Effector memory CD4-positive, alpha-beta T cell (primary cell): ENCODE measurements at regions not wholly inside any gene's neighbourhood (a gene's known extent, or its start where the extent isn't known, plus 50 kb on each side); places are given as distances from the start of the nearest gene placed in this dataset.

Experiments used
- DNase-seq, 3 donors: peaks; one replicate each; pipeline ENCODE4 v3.0.0-alpha.2; 2020
- H3K27ac ChIP-seq: 2 replicates; pipeline ENCODE4 v1.7.0; 2013; ENCODE audit warnings: mild to moderate bottlenecking, low read length, moderate library complexity; ENCODE audit not compliant: insufficient read depth, poor library complexity, severe bottlenecking
- H3K27me3 ChIP-seq: replicated peaks from 2 replicates; pipeline ENCODE4 v1.7.0; 2013; ENCODE audit warnings: mild to moderate bottlenecking, low read length; ENCODE audit not compliant: insufficient read depth, control insufficient read depth, poor library complexity, severe bottlenecking
- H3K36me3 ChIP-seq: 2 replicates; pipeline ENCODE4 v1.7.0; 2013; ENCODE audit warnings: mild to moderate bottlenecking, low read length, moderate library complexity; ENCODE audit not compliant: control insufficient read depth, insufficient read depth
- H3K4me1 ChIP-seq: 2 replicates; pipeline ENCODE4 v1.7.0; 2013; ENCODE audit warnings: low read length, mild to moderate bottlenecking; ENCODE audit not compliant: control insufficient read depth, insufficient read depth, poor library complexity, severe bottlenecking
- H3K4me3 ChIP-seq: 2 replicates; pipeline ENCODE4 v1.7.0; 2013; ENCODE audit warnings: low read length, low read depth, mild to moderate bottlenecking; ENCODE audit not compliant: insufficient read depth, poor library complexity, severe bottlenecking
- H3K9me3 ChIP-seq: 2 replicates; pipeline ENCODE4 v1.7.0; 2013; ENCODE audit warnings: mild to moderate bottlenecking, low read length, moderate library complexity; ENCODE audit not compliant: control insufficient read depth

DNA sequence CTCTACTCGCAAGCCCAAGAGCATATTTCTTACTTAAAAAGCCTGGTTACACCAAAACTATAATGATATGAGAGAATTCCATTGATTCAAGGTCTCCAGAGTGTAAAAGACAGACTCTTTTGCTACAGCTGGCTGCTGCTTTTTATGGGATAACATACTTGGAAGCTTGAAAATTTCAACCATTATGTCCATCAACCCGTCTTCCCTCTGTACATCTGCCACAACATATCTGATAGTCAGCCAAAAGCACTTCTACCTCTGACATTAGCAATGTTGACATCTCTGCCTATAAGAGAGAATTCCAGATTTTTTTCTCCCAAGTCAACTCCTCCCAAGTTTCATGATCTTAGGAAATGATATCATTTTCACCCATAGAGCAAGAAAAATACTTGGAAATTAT is 54.4 kb upstream of the IQCM start:
- no peaks in the 10 kb centered on the region for H3K27me3 ChIP-seq
- no peak for DNase-seq
- no peaks in the 10 kb centered on the region for H3K36me3 ChIP-seq
- H3K9me3 ChIP-seq: no peaks in the 10 kb centered on the region
- H3K27ac ChIP-seq: no peak overlapping the region
- H3K4me3 ChIP-seq: no peak overlapping the region
- H3K4me1 ChIP-seq: no peaks in the 10 kb centered on the region

- no peak overlapping the region for H3K4me3 ChIP-seq
- H3K27ac ChIP-seq: no peak overlapping the region
- H3K4me1 ChIP-seq: no peaks in the 10 kb centered on the region
- H3K36me3 ChIP-seq: no peaks in the 10 kb centered on the region
- no peaks in the 10 kb centered on the region for H3K9me3 ChIP-seq
- DNase-seq: no peak
- H3K27me3 ChIP-seq: no peaks in the 10 kb centered on the region
Observed at GRCh38 chr4:149881744-149882143, 66.1 kb upstream of the IQCM start.

- no peak for DNase-seq
- Histone ChIP-seq H3K27ac (no peak overlapping the region), H3K9me3 (no peaks in the 10 kb centered on the region), H3K4me1 (no peaks in the 10 kb centered on the region), H3K27me3 (no peaks in the 10 kb centered on the region), H3K36me3 (no peaks in the 10 kb centered on the region), H3K4me3 (no peak overlapping the region)
Observed at GRCh38 chr4:149882251-149882650, 66.6 kb upstream of the IQCM start.

GRCh38 chr4:149884046-149884445 is 68.4 kb upstream of the IQCM start:
- DNase-seq: no peak
- H3K4me1 ChIP-seq: no peaks in the 10 kb centered on the region
- no peaks in the 10 kb centered on the region for H3K36me3 ChIP-seq
- H3K9me3 ChIP-seq: no peaks in the 10 kb centered on the region
- H3K27ac ChIP-seq: no peak overlapping the region
- H3K27me3 ChIP-seq: no peaks in the 10 kb centered on the region
- H3K4me3 ChIP-seq: no peak overlapping the region

DNA sequence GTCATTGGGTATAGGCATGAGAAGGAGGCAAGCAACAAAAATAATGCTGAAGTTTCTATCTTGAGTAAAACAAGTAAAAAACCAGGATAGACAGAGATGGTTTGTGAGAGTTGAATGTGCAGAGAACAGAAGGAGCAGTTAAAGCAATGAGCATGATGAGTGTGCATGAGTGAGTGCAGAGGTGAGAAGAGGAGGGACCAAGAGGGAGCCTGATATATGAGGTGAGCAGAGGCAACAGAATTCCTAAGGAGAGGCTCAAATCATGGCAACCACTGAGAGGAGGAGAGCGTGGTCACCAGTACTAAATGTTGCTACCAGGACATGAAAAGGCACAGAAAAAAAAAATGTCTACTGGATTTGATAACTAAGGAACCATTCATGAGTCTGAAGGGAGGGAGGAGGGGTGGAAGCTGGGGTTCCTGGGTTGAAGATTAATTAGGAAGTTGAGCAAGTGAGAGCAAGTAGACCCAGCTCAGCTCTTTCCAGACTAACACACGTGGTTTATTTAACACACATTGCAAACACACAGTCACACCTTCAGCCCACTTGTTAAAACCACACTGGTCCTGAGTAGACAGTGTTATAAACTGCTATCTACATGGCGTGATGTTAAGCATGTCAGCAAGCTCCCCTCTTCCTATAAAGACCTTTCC is 69.0 kb upstream of the IQCM start:
- Histone ChIP-seq H3K4me1 (no peaks in the 10 kb centered on the region), H3K27me3 (no peaks in the 10 kb centered on the region), H3K27ac (no peak overlapping the region), H3K4me3 (no peak overlapping the region), H3K36me3 (no peaks in the 10 kb centered on the region), H3K9me3 (no peaks in the 10 kb centered on the region)
- no peak for DNase-seq

DNA sequence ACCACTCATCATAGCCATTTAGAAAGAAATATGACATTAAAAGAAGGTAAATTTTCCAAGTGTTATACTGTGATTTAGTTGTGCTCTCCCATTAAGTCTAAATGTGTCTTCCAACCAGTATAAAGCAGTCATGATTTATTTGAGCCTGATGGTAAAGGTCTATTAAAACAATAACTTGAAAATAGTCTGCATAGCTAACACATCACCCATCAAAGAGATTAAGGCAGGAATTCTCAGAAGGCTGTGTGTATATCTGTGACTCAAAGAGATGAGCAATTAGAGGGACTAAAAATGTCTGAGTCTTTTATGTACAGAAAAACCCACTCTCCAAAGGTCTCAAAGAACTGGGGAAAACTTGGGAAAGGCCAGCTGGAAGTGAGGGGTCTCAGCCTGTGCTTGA is 70.3 kb upstream of the IQCM start:
- H3K4me1 ChIP-seq: no peaks in the 10 kb centered on the region
- no peaks in the 10 kb centered on the region for H3K9me3 ChIP-seq
- no peak for DNase-seq
- no peaks in the 10 kb centered on the region for H3K36me3 ChIP-seq
- no peak overlapping the region for H3K4me3 ChIP-seq
- H3K27ac ChIP-seq: no peak overlapping the region
- no peaks in the 10 kb centered on the region for H3K27me3 ChIP-seq

GRCh38 chr4:149886786-149887490 is 71.3 kb upstream of the IQCM start:
- H3K4me1 ChIP-seq: no peaks in the 10 kb centered on the region
- no peaks in the 10 kb centered on the region for H3K36me3 ChIP-seq
- H3K27ac ChIP-seq: no peak overlapping the region
- no peaks in the 10 kb centered on the region for H3K27me3 ChIP-seq
- H3K4me3 ChIP-seq: no peak overlapping the region
- DNase-seq: no peak
- no peaks in the 10 kb centered on the region for H3K9me3 ChIP-seq

GRCh38 chr4:149889991-149890390 is 74.3 kb upstream of the IQCM start:
- no peak for DNase-seq
- Histone ChIP-seq H3K36me3 (no peaks in the 10 kb centered on the region), H3K4me3 (no peak overlapping the region), H3K27me3 (no peaks in the 10 kb centered on the region), H3K27ac (no peak overlapping the region), H3K4me1 (no peaks in the 10 kb centered on the region), H3K9me3 (no peaks in the 10 kb centered on the region)

GRCh38 chr4:149890531-149890930 is 74.9 kb upstream of the IQCM start:
- H3K9me3 ChIP-seq: no peaks in the 10 kb centered on the region
- H3K4me1 ChIP-seq: no peaks in the 10 kb centered on the region
- H3K27me3 ChIP-seq: no peaks in the 10 kb centered on the region
- H3K36me3 ChIP-seq: no peaks in the 10 kb centered on the region
- no peak overlapping the region for H3K4me3 ChIP-seq
- no peak for DNase-seq
- H3K27ac ChIP-seq: no peak overlapping the region

DNA sequence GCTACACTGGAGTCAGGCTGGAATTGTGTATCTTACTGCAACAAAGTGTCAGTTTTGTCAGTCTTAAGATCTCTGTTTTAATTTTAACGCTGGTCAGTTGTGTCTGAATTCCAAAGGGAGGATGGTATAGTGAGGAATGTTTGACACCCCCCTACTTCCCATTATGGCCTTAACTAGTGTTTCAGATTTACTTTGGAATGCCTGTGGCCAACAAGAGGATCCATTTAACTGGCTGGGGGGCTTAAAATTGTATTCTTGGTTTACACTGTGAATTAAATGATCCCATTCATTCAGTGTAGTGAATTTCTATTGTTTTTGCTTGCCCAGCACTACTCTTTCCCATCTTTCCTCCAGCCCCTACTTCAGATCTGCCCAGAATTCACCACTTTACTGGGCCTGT is 75.8 kb upstream of the IQCM start:
- Histone ChIP-seq H3K27me3 (no peaks in the 10 kb centered on the region), H3K27ac (no peak overlapping the region), H3K36me3 (no peaks in the 10 kb centered on the region), H3K4me1 (no peaks in the 10 kb centered on the region), H3K9me3 (no peaks in the 10 kb centered on the region), H3K4me3 (no peak overlapping the region)
- DNase-seq: no peak
